Right lung (tissue), 2 donors: ENCODE measurements at regions not wholly inside any gene's neighbourhood (a gene's known extent, or its start where the extent isn't known, plus 50 kb on each side); places are given as distances from the start of the nearest gene placed in this dataset.

Experiments used
- DNase-seq, 2 donors: peaks; one replicate each; pipeline ENCODE4 v3.0.0-alpha.2; 2013

GRCh38 chr4:67122029-67122428, 423.3 kb downstream of the CENPC start:
- DNase-seq: no peak

DNA sequence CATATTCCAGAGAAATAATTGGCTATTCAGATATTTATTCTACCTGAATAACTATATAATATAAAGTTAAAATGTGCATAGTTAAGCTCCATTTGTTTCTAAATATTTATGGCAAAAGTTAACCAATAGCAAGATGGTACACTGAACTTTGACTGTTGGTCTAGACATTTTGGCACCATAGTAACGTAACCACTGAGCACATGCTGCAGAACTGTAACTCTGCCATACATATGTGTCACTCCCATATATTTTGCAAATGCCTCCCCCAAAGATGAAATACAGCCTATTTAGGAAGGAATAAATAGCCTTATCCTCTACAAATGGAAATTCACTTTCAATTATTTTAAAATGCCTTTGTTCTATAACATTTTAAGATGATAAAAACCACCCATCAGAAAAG, 424.9 kb downstream of the CENPC start:
- DNase-seq: no peak

DNA sequence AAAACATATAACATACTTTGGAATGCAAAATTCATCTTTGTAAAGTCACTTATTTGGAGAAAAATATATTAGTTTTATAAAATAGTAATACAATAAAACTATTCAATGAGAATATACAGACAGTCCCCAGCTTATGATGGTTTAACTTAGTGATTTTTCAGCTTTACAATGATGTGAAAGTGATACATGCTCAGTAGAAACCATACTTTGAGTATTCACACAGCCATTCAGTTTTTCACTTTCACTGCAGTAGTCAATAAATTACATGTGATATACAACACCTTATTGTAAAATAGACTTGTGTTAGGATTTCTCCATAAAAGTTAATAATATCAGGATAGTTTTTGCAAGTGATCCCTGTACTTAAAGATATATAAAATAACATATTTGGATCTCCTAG, 436.0 kb downstream of the CENPC start:
- no peak for DNase-seq

- DNase-seq: no peak
Measured at GRCh38 chr4:67106861-67107460, 438.3 kb downstream of the CENPC start.

DNA sequence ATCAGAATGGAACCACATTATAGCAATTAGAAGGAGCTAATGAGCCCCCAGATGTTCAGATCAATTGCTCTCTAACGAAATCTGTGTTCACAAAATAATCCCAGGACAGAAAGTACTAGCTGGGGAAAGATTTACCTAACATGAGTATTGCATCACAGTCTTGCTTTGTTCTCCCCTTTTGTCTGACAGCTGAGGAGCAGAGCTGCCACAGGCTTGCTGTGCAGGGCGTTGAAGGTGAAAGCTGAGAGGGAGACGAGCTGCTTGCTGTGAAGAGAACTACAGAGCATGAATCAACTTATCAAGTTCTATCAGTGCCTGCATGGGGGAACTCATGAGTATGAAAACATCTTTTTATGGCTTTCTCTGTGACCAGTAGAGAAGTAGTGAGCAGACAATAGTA, 441.2 kb downstream of the CENPC start:
- DNase-seq: no peak

GRCh38 chr4:67103001-67103747, 442.1 kb downstream of the CENPC start:
- no peak for DNase-seq

- no peak for DNase-seq
Measured at GRCh38 chr4:67101612-67102011, 443.7 kb downstream of the CENPC start.

- no peak for DNase-seq
Measured at GRCh38 chr4:67092351-67092750, 453.0 kb downstream of the CENPC start.

GRCh38 chr4:67091673-67092072, 453.6 kb downstream of the CENPC start:
- DNase-seq: no peak

GRCh38 chr4:67087897-67088296, 457.4 kb downstream of the CENPC start:
- DNase-seq: no peak

DNA sequence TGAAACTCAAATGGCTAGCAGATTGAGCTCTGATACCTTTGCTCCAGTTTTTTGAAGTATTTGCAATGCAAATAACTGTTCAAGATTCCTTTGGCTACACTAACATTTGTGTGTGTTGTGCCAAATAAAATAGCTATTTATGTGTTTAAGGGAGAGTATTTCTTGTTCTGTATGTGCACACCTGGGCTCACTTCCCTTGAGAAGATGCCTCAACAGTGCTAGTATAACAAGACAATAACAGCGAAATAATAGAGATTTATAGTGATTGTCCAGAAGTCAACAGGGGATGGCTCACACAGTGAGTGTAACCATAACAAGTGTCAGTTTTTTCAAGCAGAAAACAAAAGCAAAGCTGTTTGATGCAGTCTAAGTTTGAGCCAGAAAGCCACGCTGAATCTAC, 460.5 kb downstream of the CENPC start:
- DNase-seq: no peak

- no peak for DNase-seq
Measured at GRCh38 chr4:67083496-67083895, 461.8 kb downstream of the CENPC start.

GRCh38 chr4:67082746-67083145, 462.6 kb downstream of the CENPC start:
- no peak for DNase-seq

- no peak for DNase-seq
Measured at GRCh38 chr4:67080046-67080557, 465.2 kb downstream of the CENPC start.

DNA sequence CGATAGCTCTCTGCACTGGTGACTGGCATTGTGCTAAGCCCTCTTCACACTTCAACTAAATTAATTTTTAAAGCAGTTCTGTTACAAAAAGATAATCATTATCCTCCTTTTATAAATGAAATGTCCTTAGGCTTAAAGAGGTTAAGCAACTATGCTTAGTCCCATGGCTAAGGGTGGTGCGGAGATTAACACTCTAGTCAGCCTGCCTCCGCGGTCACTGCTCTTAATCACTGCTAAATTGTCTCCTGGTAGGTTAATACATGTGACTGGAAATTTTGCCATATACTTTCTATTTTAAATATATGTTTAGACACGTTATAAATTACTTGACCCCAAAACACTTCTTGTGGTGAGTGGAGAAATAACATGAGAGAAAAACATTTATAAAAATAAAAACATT, 473.7 kb downstream of the CENPC start:
- no peak for DNase-seq

DNA sequence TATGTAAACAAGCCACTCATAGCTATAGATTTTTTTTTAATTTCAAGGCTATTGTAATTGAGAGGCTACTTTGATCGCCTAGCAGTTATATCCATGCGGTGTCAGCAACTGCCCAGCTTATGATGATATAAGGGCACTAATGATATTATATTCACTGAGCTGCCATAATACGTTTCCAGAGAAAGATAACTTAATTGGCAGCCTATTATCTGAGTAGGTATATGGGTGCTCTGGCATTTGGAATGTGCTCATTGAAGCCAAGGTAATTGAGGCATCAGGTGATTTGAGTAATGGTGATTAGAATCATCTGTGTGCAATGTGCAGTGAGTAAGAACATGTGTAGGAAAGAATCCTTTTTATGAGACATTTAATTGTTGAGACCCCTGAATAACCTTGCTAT, 490.0 kb downstream of the CENPC start:
- no peak for DNase-seq

DNA sequence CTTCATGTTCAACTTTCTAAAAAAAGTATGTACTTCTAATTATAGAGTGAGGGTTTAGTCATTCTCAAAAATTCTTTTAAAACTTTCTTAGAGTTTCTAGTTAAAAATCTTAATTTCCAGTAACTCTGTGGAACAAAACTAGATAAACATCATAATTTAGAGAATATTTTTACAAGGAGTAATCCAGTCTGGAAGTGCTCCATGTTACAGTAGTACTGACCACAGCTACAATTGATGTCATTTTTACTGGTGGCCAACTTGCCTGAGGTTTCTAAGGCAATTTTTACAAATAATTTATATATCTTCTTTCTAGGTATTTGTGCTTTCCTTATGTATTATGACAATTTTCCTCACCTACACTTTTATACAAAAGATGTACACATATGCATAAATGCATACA, 490.4 kb downstream of the CENPC start:
- no peak for DNase-seq

DNA sequence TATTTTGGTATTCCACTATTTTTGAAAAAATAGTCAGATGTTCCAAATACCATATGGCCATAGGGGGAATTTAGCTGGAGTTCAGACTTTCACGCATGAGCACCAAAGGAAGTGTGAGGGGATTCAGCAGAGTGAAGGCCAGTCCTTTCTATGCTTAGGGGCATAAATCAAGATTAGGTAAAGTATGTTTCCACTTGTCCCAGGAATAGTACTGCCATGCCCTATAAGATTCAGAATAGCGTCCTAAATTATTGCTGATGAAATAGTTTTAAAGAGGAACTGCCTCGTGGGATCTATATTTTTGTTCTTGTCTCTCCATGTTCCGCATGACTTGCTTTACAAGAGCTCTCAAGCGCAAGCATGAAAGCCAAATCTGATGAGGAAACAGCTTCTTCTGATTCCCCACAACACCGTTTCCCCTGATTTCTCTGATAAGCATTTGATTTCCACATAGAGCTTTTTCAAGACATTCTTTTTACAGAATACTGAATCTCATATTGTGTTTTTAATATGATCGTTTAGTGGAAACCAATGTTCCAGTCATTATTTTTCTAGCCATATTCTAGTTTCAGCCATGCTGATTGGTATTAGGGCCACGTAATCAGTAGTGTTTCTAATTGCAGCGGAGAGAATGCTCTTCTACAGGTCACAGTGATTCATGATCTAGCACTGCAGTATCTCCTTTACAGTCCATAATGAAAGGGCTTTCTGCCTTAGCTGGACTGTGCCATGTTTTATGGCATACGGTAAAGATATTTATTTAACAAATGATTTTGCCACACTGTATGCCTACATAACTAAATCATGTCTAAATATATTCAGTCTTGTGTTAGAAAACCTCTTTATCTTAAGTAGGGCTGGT, 492.3 kb downstream of the CENPC start:
- DNase-seq: no peak

DNA sequence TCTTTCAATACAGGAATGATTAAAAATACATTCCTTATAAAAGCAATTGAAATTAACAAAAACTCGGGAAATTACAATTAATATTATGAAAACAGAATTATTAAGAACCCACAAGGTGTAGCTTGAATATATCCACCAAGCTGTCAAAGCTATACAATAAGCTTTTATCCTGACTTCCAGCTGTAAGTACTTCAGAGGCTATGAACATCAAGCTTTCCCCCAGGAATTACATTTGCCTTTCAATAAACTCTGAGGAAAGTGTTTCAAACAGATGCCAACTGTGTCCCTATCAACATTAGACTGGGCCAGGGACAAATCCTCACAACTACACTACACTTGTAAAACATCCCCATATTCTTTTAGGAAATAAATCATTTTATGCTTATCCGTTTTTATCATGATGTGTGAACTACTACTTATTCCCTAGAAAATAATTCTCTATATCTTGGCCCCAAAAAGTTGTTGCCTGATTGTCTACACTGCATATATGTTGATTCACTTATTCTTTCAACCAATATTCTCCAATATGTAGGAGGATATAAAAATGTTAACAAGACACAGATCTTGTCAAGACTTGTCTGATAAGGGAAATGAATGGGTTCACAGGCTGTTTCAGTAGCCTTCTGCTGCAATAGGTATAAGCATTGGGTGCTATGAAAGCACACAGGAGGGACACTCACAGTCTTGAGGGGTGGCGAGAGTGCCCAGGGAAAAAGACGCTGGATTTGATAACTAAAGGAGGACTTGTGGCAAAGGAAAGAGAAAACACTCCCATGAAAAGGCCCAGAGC, 494.1 kb downstream of the CENPC start:
- no peak for DNase-seq

DNA sequence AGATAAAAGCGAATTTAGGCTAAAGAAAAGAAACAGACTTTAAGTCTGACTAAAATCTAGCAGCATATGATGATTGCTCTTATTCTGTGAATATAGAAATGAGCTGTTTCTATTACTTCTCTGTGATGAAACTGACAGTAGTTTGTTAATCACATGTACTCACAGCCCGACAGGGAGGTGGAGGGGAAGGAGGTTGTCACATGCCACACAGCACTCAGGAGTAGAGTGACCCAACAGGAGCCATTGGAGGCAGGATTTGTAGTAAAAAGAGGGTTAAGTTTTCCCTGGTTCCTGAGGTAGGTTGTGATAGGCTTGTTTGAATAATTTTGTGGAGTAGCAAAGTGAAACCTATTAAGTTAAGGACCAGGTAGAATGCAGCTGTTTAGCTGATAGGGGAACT, 495.9 kb downstream of the CENPC start:
- no peak for DNase-seq

DNA sequence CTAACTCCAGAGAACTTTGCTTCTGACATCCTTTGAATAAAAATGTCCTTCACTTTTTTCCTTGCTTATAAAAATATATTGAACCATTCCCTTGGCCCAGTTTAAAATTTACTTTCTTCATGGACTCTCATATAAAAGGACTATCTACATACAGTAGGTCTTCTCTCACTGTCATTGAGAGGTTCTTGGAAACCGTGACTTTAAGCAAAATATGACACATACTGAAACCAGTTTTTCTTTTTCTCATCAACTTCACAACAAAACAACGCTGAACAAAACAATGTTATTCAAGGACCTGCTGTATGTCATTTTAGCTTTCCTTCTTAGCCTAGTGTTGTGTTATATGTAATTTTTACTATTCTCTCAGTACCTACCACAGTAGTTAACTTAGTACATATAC, 496.8 kb downstream of the CENPC start:
- no peak for DNase-seq

- no peak for DNase-seq
Measured at GRCh38 chr4:67040315-67040714, 505.0 kb downstream of the CENPC start.
